H1 (cell line): ENCODE measurements at regions not wholly inside any gene's neighbourhood (a gene's known extent, or its start where the extent isn't known, plus 50 kb on each side); places are given as distances from the start of the nearest gene placed in this dataset.

Experiments
- CTCF ChIA-PET: fragments of 300-600 bp; sonication (Branson Sonifier 250); formaldehyde crosslinking; loops from one replicate; lab custom pipeline; 2021; ENCODE audit not compliant: partially characterized antibody; lab: Charles Lee
- POLR2A ChIA-PET: fragments of 300-600 bp; sonication (Branson Sonifier 250); formaldehyde crosslinking; loops from one replicate; lab custom pipeline; 2021; ENCODE audit warnings: inconsistent platforms; ENCODE audit not compliant: partially characterized antibody; lab: Charles Lee
- DNase-seq, 2 experiments: peaks; one replicate each; pipeline versions ENCODE4 v3.0.0 to v3.0.0-alpha.2; 2010 to 2022; ENCODE audit warnings: low spot score in 2 of 2, low read depth in 1 of 2, mixed read lengths in 1 of 2
- FAIRE-seq: peaks from 2 replicates; lab custom pipeline; 2011; peaks lifted over from hg19 to GRCh38; lab: Jason Lieb, UNC
- H2AFZ ChIP-seq: 2 replicates; pipeline ENCODE4 v1.8.1; 2012; ENCODE audit warnings: low read length, inconsistent platforms
- H2AK5ac ChIP-seq: 2 replicates; pipeline ENCODE4 v1.6.1; 2013; ENCODE audit warnings: low read depth, low read length
- H2BK120ac ChIP-seq: replicated peaks from 2 replicates; pipeline ENCODE3; 2013; ENCODE audit warnings: low read depth, low read length, inconsistent platforms
- H2BK12ac ChIP-seq: 2 replicates; pipeline ENCODE4 v1.6.1; 2013; ENCODE audit warnings: low read depth, low read length
- H2BK15ac ChIP-seq: 2 replicates; pipeline ENCODE4 v1.6.1; 2013; ENCODE audit warnings: low read length
- H2BK20ac ChIP-seq: 2 replicates; pipeline ENCODE4 v1.6.1; 2013; ENCODE audit warnings: low read length
- H2BK5ac ChIP-seq: 2 replicates; pipeline ENCODE4 v1.6.1; 2013; ENCODE audit warnings: low read depth, low read length
- H3K14ac ChIP-seq: 2 replicates; pipeline ENCODE4 v1.6.1; 2013; ENCODE audit warnings: inconsistent platforms; ENCODE audit not compliant: insufficient read length
- H3K18ac ChIP-seq: 2 replicates; pipeline ENCODE4 v1.6.1; 2013; ENCODE audit warnings: low read length; ENCODE audit errors: extremely low read depth
- H3K23ac ChIP-seq: 2 replicates; pipeline ENCODE4 v1.6.1; 2013; ENCODE audit warnings: inconsistent platforms; ENCODE audit not compliant: insufficient read length
- H3K23me2 ChIP-seq: 2 replicates; pipeline ENCODE4 v1.6.1; 2013; ENCODE audit warnings: low read depth, low read length
- H3K27ac ChIP-seq: 2 replicates; pipeline ENCODE4 v1.6.1; 2011; ENCODE audit warnings: low read depth, low read length, inconsistent platforms
- H3K27me3 ChIP-seq, 4 experiments: replicated peaks in 1 of 4; 1 replicate in 1 of 4; 2 replicates in 3 of 4; pipeline versions ENCODE4 v1.6.1 to v1.8.1; 2011 to 2013; ENCODE audit warnings: low read length in 3 of 4, mild to moderate bottlenecking in 3 of 4, inconsistent platforms in 2 of 4, mixed read lengths in 2 of 4, moderate library complexity in 1 of 4; ENCODE audit not compliant: control insufficient read depth in 3 of 4, insufficient read depth in 3 of 4; ENCODE audit errors: extremely low read depth in 1 of 4
- H3K36me3 ChIP-seq, 4 experiments: 2 replicates each; pipeline versions ENCODE4 v1.6.1 to v1.8.1; 2011 to 2013; ENCODE audit warnings: mild to moderate bottlenecking in 4 of 4, low read length in 3 of 4, moderate library complexity in 2 of 4, control low read depth in 1 of 4, inconsistent platforms in 1 of 4; ENCODE audit not compliant: insufficient read depth in 4 of 4, control insufficient read depth in 2 of 4
- H3K4ac ChIP-seq: replicated peaks from 2 replicates; pipeline ENCODE3; 2013; ENCODE audit warnings: low read length, low read depth, mixed read lengths, inconsistent platforms; ENCODE audit not compliant: insufficient read length
- H3K4me1 ChIP-seq, 4 experiments: replicated peaks in 1 of 4; 1 replicate in 1 of 4; 2 replicates in 3 of 4; pipeline versions ENCODE4 v1.6.1 to v1.8.1; 2011 to 2013; ENCODE audit warnings: low read length in 3 of 4, inconsistent platforms in 2 of 4, mixed read lengths in 1 of 4; ENCODE audit not compliant: insufficient read depth in 4 of 4, control insufficient read depth in 3 of 4
- H3K4me2 ChIP-seq, 2 experiments: 2 replicates each; pipeline versions ENCODE4 v1.6.1 to v1.8.1; 2011 to 2013; ENCODE audit warnings: low read depth in 2 of 2, low read length in 2 of 2, control low read depth in 1 of 2, inconsistent platforms in 1 of 2, mild to moderate bottlenecking in 1 of 2; ENCODE audit not compliant: insufficient read depth in 1 of 2
- H3K4me3 ChIP-seq, 4 experiments: fragments of 200-600, 300-600 bp in 1 of 4; sonication (generic), shearing (Covaris generic), sonication (Bioruptor Twin) in 1 of 4; 2 replicates each; pipeline versions ENCODE4 v1.5.1 to v1.8.1; 2011 to 2016; ENCODE audit warnings: low read length in 4 of 4, low read depth in 3 of 4, control low read depth in 2 of 4, inconsistent platforms in 2 of 4, mild to moderate bottlenecking in 2 of 4, mixed read lengths in 1 of 4, moderate library complexity in 1 of 4; ENCODE audit not compliant: insufficient read depth in 2 of 4; ENCODE audit errors: extremely low read depth in 1 of 4
- H3K56ac ChIP-seq: replicated peaks from 2 replicates; pipeline ENCODE3; 2013; ENCODE audit warnings: low read depth, mild to moderate bottlenecking, mixed read lengths, low read length, inconsistent platforms; ENCODE audit not compliant: insufficient read length
- H3K79me1 ChIP-seq: 2 replicates; pipeline ENCODE4 v1.6.1; 2013; ENCODE audit warnings: low read depth, low read length, control low read depth
- H3K79me2 ChIP-seq, 2 experiments: 2 replicates each; pipeline versions ENCODE4 v1.6.1 to v1.8.1; 2012 to 2013; ENCODE audit warnings: low read length in 2 of 2, mild to moderate bottlenecking in 2 of 2, inconsistent platforms in 1 of 2; ENCODE audit not compliant: insufficient read depth in 2 of 2, control insufficient read depth in 1 of 2
- H3K9ac ChIP-seq, 4 experiments: replicated peaks in 1 of 4; 1 replicate in 1 of 4; 2 replicates in 3 of 4; pipeline versions ENCODE4 v1.6.1 to v1.8.1; 2011 to 2013; ENCODE audit warnings: low read depth in 3 of 4, low read length in 3 of 4, control low read depth in 2 of 4, mild to moderate bottlenecking in 2 of 4, moderate library complexity in 2 of 4, inconsistent platforms in 1 of 4; ENCODE audit errors: extremely low read depth in 1 of 4
- H3K9me3 ChIP-seq, 2 experiments: 2 replicates each; pipeline versions ENCODE4 v1.6.1 to v1.8.1; 2012 to 2013; ENCODE audit warnings: mild to moderate bottlenecking in 2 of 2, moderate library complexity in 2 of 2, control low read depth in 1 of 2, inconsistent platforms in 1 of 2, low read depth in 1 of 2, low read length in 1 of 2, mixed read lengths in 1 of 2; ENCODE audit not compliant: insufficient read depth in 2 of 2
- H4K20me1 ChIP-seq, 2 experiments: replicated peaks in 1 of 2; 2 replicates each; pipeline versions ENCODE3 to v1.8.1; 2011 to 2013; ENCODE audit warnings: inconsistent platforms in 2 of 2, low read length in 2 of 2, mild to moderate bottlenecking in 1 of 2; ENCODE audit not compliant: insufficient read depth in 2 of 2, control insufficient read depth in 1 of 2
- H4K5ac ChIP-seq: 2 replicates; pipeline ENCODE4 v1.6.1; 2013; ENCODE audit warnings: low read length, low read depth, mixed read lengths, inconsistent platforms; ENCODE audit not compliant: insufficient read length
- H4K8ac ChIP-seq: 2 replicates; pipeline ENCODE4 v1.8.0; 2013; ENCODE audit warnings: mild to moderate bottlenecking, moderate library complexity, low read length, inconsistent platforms; ENCODE audit not compliant: insufficient read depth; ENCODE audit errors: extremely low read depth
- H4K91ac ChIP-seq: replicated peaks from 2 replicates; pipeline ENCODE3; 2013; ENCODE audit warnings: low read length, mixed read lengths, inconsistent platforms; ENCODE audit not compliant: insufficient read length
- ASH2L ChIP-seq: fragments of 200-600, 300-600 bp; sonication (generic); IDR thresholded peaks from one replicate; pipeline ENCODE4 v1.7.1; 2017; ENCODE audit warnings: low read length
- BCL11A ChIP-seq, 2 experiments: IDR thresholded peaks; one replicate each; pipeline ENCODE4 v1.6.1; 2011; ENCODE audit warnings: low read depth in 2 of 2, low read length in 2 of 2, mild to moderate bottlenecking in 2 of 2
- CEBPB ChIP-seq: IDR thresholded peaks from 2 replicates; pipeline ENCODE4 v1.6.1; 2012; ENCODE audit warnings: low read depth, low read length
- GABPA ChIP-seq: IDR thresholded peaks from 2 replicates; pipeline ENCODE4 v1.6.1; 2011; ENCODE audit warnings: mild to moderate bottlenecking, low read length, moderate library complexity, borderline replicate concordance; ENCODE audit not compliant: insufficient read depth
- NANOG ChIP-seq: IDR thresholded peaks from 2 replicates; pipeline ENCODE4 v1.6.1; 2011; ENCODE audit warnings: low read length, low read depth, mild to moderate bottlenecking, inconsistent platforms; ENCODE audit not compliant: insufficient read depth, poor library complexity, severe bottlenecking
- POLR2A ChIP-seq, 2 experiments: IDR thresholded peaks; 1 replicate in 1 of 2; 2 replicates in 1 of 2; pipeline ENCODE4 v1.6.1; 2011; ENCODE audit warnings: low read depth in 2 of 2, low read length in 2 of 2, mild to moderate bottlenecking in 2 of 2; ENCODE audit errors: control extremely low read depth in 1 of 2
- RFX5 ChIP-seq: IDR thresholded peaks from 2 replicates; pipeline ENCODE4 v1.6.1; 2011; ENCODE audit warnings: low read depth, low read length, improper control_type of control experiment, borderline replicate concordance
- SP1 ChIP-seq: IDR thresholded peaks from 2 replicates; pipeline ENCODE4 v1.6.1; 2011; ENCODE audit warnings: low read depth, low read length
- SUZ12 ChIP-seq: fragments of 200-600 bp; sonication (generic); IDR thresholded peaks from 2 replicates; pipeline ENCODE4 v1.6.1; 2012; ENCODE audit warnings: mild to moderate bottlenecking, inconsistent platforms, low read length, moderate library complexity, mixed read lengths
- WGBS, 2 experiments: shearing (Covaris generic) in 1 of 2; methylation state at CpG; one replicate each; pipeline versions ENCODE4 v1.1.6 to v1.1.7; 2013 to 2015; ENCODE audit warnings: low lambda C conversion rate in 2 of 2, mixed read lengths in 2 of 2, inconsistent platforms in 1 of 2, low coverage in 1 of 2, missing lambda C conversion rate in 1 of 2; ENCODE audit not compliant: insufficient replicate concordance in 2 of 2, insufficient coverage in 1 of 2, insufficient read length in 1 of 2; ENCODE audit errors: extremely low coverage in 1 of 2, missing lambda C conversion rate in 1 of 2; 5-methylcytosine and 5-hydroxymethylcytosine counted together

- Histone ChIP-seq H3K18ac (no peak overlapping the region), H3K27ac (no peak overlapping the region), H3K4ac (no peak overlapping the region), H3K79me1 (no peaks in the 10 kb centered on the region), H3K23me2 (no peaks in the 10 kb centered on the region), H3K23ac (no peak overlapping the region), H3K56ac (no peak overlapping the region), H3K4me2 (no peak overlapping the region), H3K9me3 (no peaks in the 10 kb centered on the region), H4K91ac (no peak overlapping the region), H2BK120ac (no peak overlapping the region), H3K27me3 (no peaks in the 10 kb centered on the region), H2AK5ac (no peak overlapping the region), H3K14ac (no peak overlapping the region), H2BK15ac (no peak overlapping the region), H4K5ac (no peak overlapping the region), H2BK12ac (no peak overlapping the region), H4K8ac (no peak overlapping the region), H3K4me3 (no peak overlapping the region), H2BK20ac (no peak overlapping the region), H2BK5ac (no peak overlapping the region), H3K36me3 (no peaks in the 10 kb centered on the region), H4K20me1 (no peaks in the 10 kb centered on the region), H3K79me2 (no peaks in the 10 kb centered on the region), H3K4me1 (peaks cover 0 to 4% (median 0%) of the 10 kb centered on the region in 4 experiments; a peak in 1 of 7 replicates), H3K9ac (peak overlapping the region in 1 of 4 experiments; percentile 34; a peak in 1 of 7 replicates), H2AFZ (no peak overlapping the region)
- TF ChIP-seq SP1 (no peak), RFX5 (no peak), SUZ12 (no peak), BCL11A (IDR thresholded peaks at IDR 0.05; ENCODE audit: low read depth in 2 of 2, low read length in 2 of 2) (no peak), NANOG (no peak), ASH2L (no peak), POLR2A (IDR thresholded peaks at IDR 0.05; ENCODE audit: control extremely low read depth in 1 of 2, low read depth in 2 of 2, low read length in 2 of 2) (no peak), CEBPB (no peak), GABPA (no peak)
- DNase-seq: no peak
- ChIA-PET CTCF (interaction anchor here (0.7 to 0.8 kb wide), 2 partner anchors 186 to 1044 kb away, joined by 3 read pairs; no protein-coding TSS in a partner anchor), POLR2A (no interaction called here)
- WGBS, 2 experiments: 87% methylated on average over 4 of the region's 4 CpGs; no CpG with 5 or more reads in 1 of the 2 experiments
- no peak for FAIRE-seq
These were observed 202.4 kb upstream of the ZNF608 start for GRCh38 chr5:124948754-124949275.
